Lower leg skin (tissue), 3 donors: ENCODE measurements at regions not wholly inside any gene's neighbourhood (a gene's known extent, or its start where the extent isn't known, plus 50 kb on each side); places are given as distances from the start of the nearest gene placed in this dataset.

Experiments
- CTCF ChIP-seq, 3 donors: fragments of 450-650 bp; IDR thresholded peaks; one replicate each; pipeline ENCODE4 v1.5.1; 2016; ENCODE audit warnings: antibody characterized with exemption in 3 of 3, mild to moderate bottlenecking in 3 of 3, moderate library complexity in 2 of 3
- POLR2A ChIP-seq, 2 donors: fragments of 450-650 bp; IDR thresholded peaks; one replicate each; pipeline ENCODE4 v1.6.1; 2016 to 2017; ENCODE audit warnings: antibody characterized with exemption in 2 of 2, mild to moderate bottlenecking in 1 of 2, moderate library complexity in 1 of 2

GRCh38 chr14:48536318-48536717 lies 860.9 kb upstream of the MDGA2 start:
- TF ChIP-seq CTCF (IDR thresholded peaks at IDR 0.05) (no peak), POLR2A (IDR thresholded peaks at IDR 0.05) (no peak)
